Endothelial cell of umbilical vein (primary cell): ENCODE measurements at regions not wholly inside any gene's neighbourhood (a gene's known extent, or its start where the extent isn't known, plus 50 kb on each side); places are given as distances from the start of the nearest gene placed in this dataset.

Experiments used
- BruUV-seq: library from RNA; stranded (reverse); fragments of 400-500 nt; replicated peaks from 2 replicates; lab custom pipeline; 2021; lab: Mats Ljungman, UMichigan
- CTCF ChIA-PET: fragments of 300-600, 350-600 bp; sonication (Branson Sonifier 250); formaldehyde crosslinking; loops from one replicate; lab custom pipeline; 2021; ENCODE audit warnings: antibody characterized with exemption, inconsistent platforms; lab: Charles Lee
- POLR2A ChIA-PET: fragments of 300-600, 350-600 bp; sonication (Branson Sonifier 250); formaldehyde crosslinking; loops from one replicate; lab custom pipeline; 2021; ENCODE audit warnings: antibody characterized with exemption, inconsistent platforms; lab: Charles Lee
- DNase-seq: peaks from one replicate; pipeline ENCODE4 v3.0.0-alpha.2; 2011; ENCODE audit warnings: low read depth, low spot score
- FAIRE-seq: peaks from 2 replicates; lab custom pipeline; 2011; peaks lifted over from hg19 to GRCh38; lab: Jason Lieb, UNC
- H2AFZ ChIP-seq: 2 replicates; pipeline ENCODE4 v1.6.0; 2012; ENCODE audit warnings: low read depth, low read length, control low read depth, inconsistent platforms
- H3K27ac ChIP-seq: 2 replicates; pipeline ENCODE4 v1.5.1; 2011; ENCODE audit warnings: low read depth, mild to moderate bottlenecking, control low read depth, low read length, moderate library complexity; ENCODE audit not compliant: insufficient read depth
- H3K27me3 ChIP-seq, 2 experiments: 2 replicates each; pipeline versions ENCODE4 v1.6.0 to v1.6.1; 2011; ENCODE audit warnings: low read length in 2 of 2, mixed read lengths in 1 of 2; ENCODE audit not compliant: control insufficient read depth in 2 of 2, insufficient read depth in 2 of 2
- H3K36me3 ChIP-seq, 2 experiments: 2 replicates in 1 of 2; 3 replicates in 1 of 2; pipeline ENCODE4 v1.5.1; 2011; ENCODE audit warnings: low read length in 2 of 2, mild to moderate bottlenecking in 1 of 2, moderate library complexity in 1 of 2; ENCODE audit not compliant: control insufficient read depth in 2 of 2, insufficient read depth in 2 of 2; ENCODE audit errors: extremely low read depth in 1 of 2
- H3K4me1 ChIP-seq: 3 replicates; pipeline ENCODE4 v1.5.1; 2011; ENCODE audit warnings: mild to moderate bottlenecking, low read length; ENCODE audit not compliant: control insufficient read depth, insufficient read depth; ENCODE audit errors: extremely low read depth
- H3K4me2 ChIP-seq: 2 replicates; pipeline ENCODE4 v1.6.1; 2011; ENCODE audit warnings: low read length, control low read depth, mixed read lengths; ENCODE audit not compliant: insufficient read depth
- H3K4me3 ChIP-seq, 3 experiments: fragments of 200-600 bp in 1 of 3; sonication (generic), shearing (Covaris generic) in 1 of 3; replicated peaks in 1 of 3; 2 replicates each; pipeline ENCODE4 v1.5.1; 2011 to 2016; ENCODE audit warnings: control low read depth in 3 of 3, low read length in 3 of 3, mild to moderate bottlenecking in 2 of 3, inconsistent platforms in 1 of 3, low read depth in 1 of 3, moderate library complexity in 1 of 3; ENCODE audit not compliant: insufficient read depth in 1 of 3
- H3K79me2 ChIP-seq: 2 replicates; pipeline ENCODE4 v1.6.0; 2012; ENCODE audit warnings: low read length, inconsistent platforms; ENCODE audit not compliant: control insufficient read depth, insufficient read depth
- H3K9ac ChIP-seq: replicated peaks from 2 replicates; pipeline ENCODE3; 2011; ENCODE audit warnings: low read length, control low read depth; ENCODE audit not compliant: insufficient read depth; ENCODE audit errors: extremely low read depth
- H3K9me1 ChIP-seq: replicated peaks from 3 replicates; pipeline ENCODE4 v1.6.0; 2011; ENCODE audit warnings: mild to moderate bottlenecking, low read length; ENCODE audit not compliant: control insufficient read depth, insufficient read depth; ENCODE audit errors: extremely low read depth
- H3K9me3 ChIP-seq: replicated peaks from 2 replicates; pipeline ENCODE4 v1.5.1; 2012; ENCODE audit warnings: low read length, inconsistent platforms; ENCODE audit not compliant: control insufficient read depth, insufficient read depth
- H4K20me1 ChIP-seq: replicated peaks from 2 replicates; pipeline ENCODE3; 2011; ENCODE audit warnings: mild to moderate bottlenecking, low read length; ENCODE audit not compliant: control insufficient read depth, insufficient read depth; ENCODE audit errors: extremely low read depth
- FOS ChIP-seq: IDR thresholded peaks from 2 replicates; pipeline ENCODE4 v1.6.1; 2011; ENCODE audit warnings: mild to moderate bottlenecking, low read length, moderate library complexity, borderline replicate concordance; ENCODE audit not compliant: insufficient read depth
- GATA2 ChIP-seq: IDR thresholded peaks from 2 replicates; pipeline ENCODE4 v1.7.0; 2011; ENCODE audit warnings: low read depth, mild to moderate bottlenecking, moderate library complexity, mixed read lengths, low read length; ENCODE audit not compliant: insufficient read length, insufficient read depth
- JUN ChIP-seq: IDR thresholded peaks from 2 replicates; pipeline ENCODE4 v1.6.1; 2011; ENCODE audit warnings: borderline replicate concordance, low read depth; ENCODE audit not compliant: insufficient read length, insufficient read depth
- MYC ChIP-seq: IDR thresholded peaks from one replicate; pipeline ENCODE4 v1.6.1; 2011; ENCODE audit warnings: mild to moderate bottlenecking, low read depth, low read length
- POLR2A ChIP-seq: IDR thresholded peaks from 2 replicates; pipeline ENCODE4 v1.6.1; 2012; ENCODE audit warnings: low read depth, mild to moderate bottlenecking, control low read depth, low read length
- POLR2AphosphoS5 ChIP-seq: IDR thresholded peaks from 2 replicates; pipeline ENCODE4 v1.6.1; 2012; ENCODE audit warnings: low read depth, mild to moderate bottlenecking, control low read depth, low read length, moderate library complexity; ENCODE audit not compliant: insufficient read depth
- dilution Hi-C: fragments of 300-500 bp; cut with MboI; formaldehyde crosslinking; loops from one replicate; pipeline ENCODE4 v1.15.0; 2019; ENCODE audit warnings: low sequenced_read_pairs; ENCODE audit not compliant: extremely low pct_ligation_motif_present
- intact Hi-C: fragments of 100-400 bp; cut with micrococcal nuclease; formaldehyde crosslinking; loops from one replicate; pipeline ENCODE4 v1.10.0; 2022
- TF ChIP-seq, protein P1 (sequence below), 2 donors: IDR thresholded peaks; 1 replicate in 1 of 2; 2 replicates in 1 of 2; pipeline ENCODE4 v1.5.1; 2011; ENCODE audit warnings: low read length in 2 of 2, mild to moderate bottlenecking in 2 of 2, moderate library complexity in 2 of 2, control low read depth in 1 of 2, inconsistent platforms in 1 of 2, low read depth in 1 of 2; ENCODE audit not compliant: insufficient read depth in 1 of 2; ENCODE audit errors: extremely low read depth in 1 of 2

DNA sequence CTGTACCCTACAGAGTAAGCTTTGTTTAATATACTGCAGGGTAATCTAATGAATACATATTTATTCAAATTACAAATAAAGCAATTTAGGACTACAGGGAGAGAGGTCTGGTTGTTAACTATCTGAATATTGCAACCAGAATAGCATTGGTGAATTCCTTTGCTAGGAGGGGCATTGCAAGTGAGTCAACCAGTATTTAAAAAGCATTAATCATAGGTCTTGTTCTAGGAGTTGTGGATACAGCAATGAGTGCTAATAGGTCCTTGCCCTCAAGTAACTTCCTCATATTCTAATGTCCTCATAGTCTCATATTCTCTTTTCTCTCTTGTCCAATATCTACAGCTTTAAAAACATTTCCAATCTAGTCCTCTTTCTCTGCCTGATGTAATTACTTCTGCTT, 531.4 kb downstream of the CDH11 start:
- Histone ChIP-seq H3K4me1 (no peaks in the 10 kb centered on the region), H3K27ac (no peak overlapping the region), H2AFZ (no peak overlapping the region), H3K27me3 (no peaks in the 10 kb centered on the region), H3K9me1 (no peaks in the 10 kb centered on the region), H3K79me2 (no peaks in the 10 kb centered on the region), H3K4me3 (no peak overlapping the region), H3K4me2 (no peak overlapping the region), H3K9me3 (no peaks in the 10 kb centered on the region), H3K36me3 (no peaks in the 10 kb centered on the region), H4K20me1 (no peaks in the 10 kb centered on the region), H3K9ac (no peak overlapping the region)
- intact Hi-C loops (no loop called here), dilution Hi-C loops (no loop called here)
- no peak for TF ChIP-seq MYC
- no peak for TF ChIP-seq FOS
- no peak for TF ChIP-seq POLR2AphosphoS5
- no peak for TF ChIP-seq GATA2
- TF ChIP-seq, protein P1, sequence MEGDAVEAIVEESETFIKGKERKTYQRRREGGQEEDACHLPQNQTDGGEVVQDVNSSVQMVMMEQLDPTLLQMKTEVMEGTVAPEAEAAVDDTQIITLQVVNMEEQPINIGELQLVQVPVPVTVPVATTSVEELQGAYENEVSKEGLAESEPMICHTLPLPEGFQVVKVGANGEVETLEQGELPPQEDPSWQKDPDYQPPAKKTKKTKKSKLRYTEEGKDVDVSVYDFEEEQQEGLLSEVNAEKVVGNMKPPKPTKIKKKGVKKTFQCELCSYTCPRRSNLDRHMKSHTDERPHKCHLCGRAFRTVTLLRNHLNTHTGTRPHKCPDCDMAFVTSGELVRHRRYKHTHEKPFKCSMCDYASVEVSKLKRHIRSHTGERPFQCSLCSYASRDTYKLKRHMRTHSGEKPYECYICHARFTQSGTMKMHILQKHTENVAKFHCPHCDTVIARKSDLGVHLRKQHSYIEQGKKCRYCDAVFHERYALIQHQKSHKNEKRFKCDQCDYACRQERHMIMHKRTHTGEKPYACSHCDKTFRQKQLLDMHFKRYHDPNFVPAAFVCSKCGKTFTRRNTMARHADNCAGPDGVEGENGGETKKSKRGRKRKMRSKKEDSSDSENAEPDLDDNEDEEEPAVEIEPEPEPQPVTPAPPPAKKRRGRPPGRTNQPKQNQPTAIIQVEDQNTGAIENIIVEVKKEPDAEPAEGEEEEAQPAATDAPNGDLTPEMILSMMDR (IDR thresholded peaks at IDR 0.05; ENCODE audit: extremely low read depth in 1 of 2, insufficient read depth in 1 of 2, low read depth in 1 of 2, low read length in 2 of 2) = no peak
- no peak for TF ChIP-seq JUN
- no peak for TF ChIP-seq POLR2A
- ChIA-PET CTCF (no interaction called here), POLR2A (no interaction called here)
- DNase-seq (no peak), FAIRE-seq (no peak)
- no TSS peak for BruUV-seq

DNA sequence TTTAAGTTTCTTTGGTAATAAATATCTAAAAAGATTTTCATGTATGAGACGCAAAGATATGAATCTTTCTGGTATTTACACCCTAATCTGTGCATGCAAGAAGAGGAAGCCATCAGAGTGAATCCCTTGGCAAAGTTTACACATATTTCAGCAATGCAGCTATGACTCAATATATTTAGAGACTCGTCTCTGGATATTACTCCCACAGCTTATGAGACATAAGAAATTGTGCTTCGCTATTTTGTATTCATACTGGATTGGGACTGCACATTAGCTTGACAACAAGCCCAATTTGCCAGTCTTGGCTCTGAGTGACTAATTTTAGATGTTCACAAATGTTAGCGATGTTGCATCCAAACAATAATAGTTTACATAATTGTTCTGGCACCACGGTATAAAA, 532.0 kb downstream of the CDH11 start:
- POLR2A ChIA-PET = no interaction called here
- dilution Hi-C loops = no loop called here
- H2AFZ ChIP-seq = no peak overlapping the region

More for the DNA sequence above, 532.0 kb downstream of the CDH11 start:
- CTCF ChIA-PET = no interaction called here
- H3K4me1 ChIP-seq = no peaks in the 10 kb centered on the region
- no peaks in the 10 kb centered on the region for H3K79me2 ChIP-seq
- no TSS peak for BruUV-seq
- no peak for DNase-seq
- no peak overlapping the region for H3K9ac ChIP-seq
- H3K27ac ChIP-seq = no peak overlapping the region
- no peaks in the 10 kb centered on the region for H3K9me3 ChIP-seq
- TF ChIP-seq, protein P1 (IDR thresholded peaks at IDR 0.05; ENCODE audit: extremely low read depth in 1 of 2, insufficient read depth in 1 of 2, low read depth in 1 of 2, low read length in 2 of 2) = no peak
- TF ChIP-seq FOS (no peak), MYC (no peak), POLR2AphosphoS5 (no peak), JUN (no peak)
- H4K20me1 ChIP-seq = no peaks in the 10 kb centered on the region
- H3K27me3 ChIP-seq = no peaks in the 10 kb centered on the region
- intact Hi-C loops = no loop called here
- no peak overlapping the region for H3K4me2 ChIP-seq
- no peak for FAIRE-seq
- H3K36me3 ChIP-seq = no peaks in the 10 kb centered on the region
- H3K4me3 ChIP-seq = no peak overlapping the region
- no peaks in the 10 kb centered on the region for H3K9me1 ChIP-seq
